ENCODE measurements at regions not wholly inside any gene's neighbourhood (a gene's known extent, or its start where the extent isn't known, plus 50 kb on each side); places are given as distances from the start of the nearest gene placed in this dataset.

DNA sequence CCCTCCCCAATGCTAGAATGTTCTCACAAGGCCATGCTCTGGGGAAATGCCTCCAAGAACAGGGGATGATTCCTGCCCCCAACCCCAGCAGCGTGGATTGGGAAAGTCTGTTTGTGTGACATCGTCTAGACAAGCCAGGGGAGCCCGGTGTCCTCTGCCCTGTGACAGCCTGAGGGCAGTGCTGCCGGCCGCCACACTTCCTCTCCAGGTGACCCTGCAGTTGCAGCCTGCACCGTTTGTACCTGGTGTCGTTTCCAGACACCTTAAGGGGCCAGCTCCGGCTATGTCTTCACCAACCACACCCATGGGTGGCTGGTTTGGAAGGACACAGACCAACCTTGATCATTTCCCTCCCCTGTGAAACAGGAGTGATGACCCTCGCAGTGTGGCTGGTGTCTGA, 372.6 kb downstream of the BCL11B start:
- no peak overlapping the region for H3K27ac ChIP-seq (ENCODE audit: insufficient read depth, low read depth, low read length)
- intact Hi-C loops (cut with micrococcal nuclease), result no loop called here
- TF ChIP-seq MYC (IDR thresholded peaks at IDR 0.05; ENCODE audit: low read depth, low read length) (no peak), GATA2 (IDR thresholded peaks at IDR 0.05; ENCODE audit: insufficient read depth, insufficient read length, low read depth, low read length) (no peak), JUN (IDR thresholded peaks at IDR 0.05; ENCODE audit: borderline replicate concordance, insufficient read depth, insufficient read length, low read depth) (no peak), FOS (IDR thresholded peaks at IDR 0.05; ENCODE audit: borderline replicate concordance, insufficient read depth, low read length) (no peak), POLR2AphosphoS5 (IDR thresholded peaks at IDR 0.05; ENCODE audit: insufficient read depth, low read depth, low read length) (no peak), POLR2A (IDR thresholded peaks at IDR 0.05; ENCODE audit: low read depth, low read length) (no peak), EZH2 (IDR thresholded peaks at IDR 0.05; ENCODE audit: borderline replicate concordance, low read depth, low read length, severe bottlenecking) (no peak)
- TF ChIP-seq, protein P1, sequence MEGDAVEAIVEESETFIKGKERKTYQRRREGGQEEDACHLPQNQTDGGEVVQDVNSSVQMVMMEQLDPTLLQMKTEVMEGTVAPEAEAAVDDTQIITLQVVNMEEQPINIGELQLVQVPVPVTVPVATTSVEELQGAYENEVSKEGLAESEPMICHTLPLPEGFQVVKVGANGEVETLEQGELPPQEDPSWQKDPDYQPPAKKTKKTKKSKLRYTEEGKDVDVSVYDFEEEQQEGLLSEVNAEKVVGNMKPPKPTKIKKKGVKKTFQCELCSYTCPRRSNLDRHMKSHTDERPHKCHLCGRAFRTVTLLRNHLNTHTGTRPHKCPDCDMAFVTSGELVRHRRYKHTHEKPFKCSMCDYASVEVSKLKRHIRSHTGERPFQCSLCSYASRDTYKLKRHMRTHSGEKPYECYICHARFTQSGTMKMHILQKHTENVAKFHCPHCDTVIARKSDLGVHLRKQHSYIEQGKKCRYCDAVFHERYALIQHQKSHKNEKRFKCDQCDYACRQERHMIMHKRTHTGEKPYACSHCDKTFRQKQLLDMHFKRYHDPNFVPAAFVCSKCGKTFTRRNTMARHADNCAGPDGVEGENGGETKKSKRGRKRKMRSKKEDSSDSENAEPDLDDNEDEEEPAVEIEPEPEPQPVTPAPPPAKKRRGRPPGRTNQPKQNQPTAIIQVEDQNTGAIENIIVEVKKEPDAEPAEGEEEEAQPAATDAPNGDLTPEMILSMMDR (IDR thresholded peaks at IDR 0.05; ENCODE audit: extremely low read depth in 1 of 2, insufficient read depth in 1 of 2, low read depth in 1 of 2, low read length in 2 of 2), result no peak
- TF ChIP-seq, protein P2, sequence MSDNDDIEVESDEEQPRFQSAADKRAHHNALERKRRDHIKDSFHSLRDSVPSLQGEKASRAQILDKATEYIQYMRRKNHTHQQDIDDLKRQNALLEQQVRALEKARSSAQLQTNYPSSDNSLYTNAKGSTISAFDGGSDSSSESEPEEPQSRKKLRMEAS (IDR thresholded peaks at IDR 0.05; ENCODE audit: insufficient read depth, insufficient read length), result no peak
- H4K20me1 ChIP-seq (replicated peaks; ENCODE audit: control insufficient read depth, extremely low read depth, insufficient read depth, low read length), result no peaks in the 10 kb centered on the region
- dilution Hi-C loops (cut with MboI; ENCODE audit: extremely low pct_ligation_motif_present, low sequenced_read_pairs), result no loop called here
- H3K9me1 ChIP-seq (replicated peaks; ENCODE audit: control insufficient read depth, extremely low read depth, insufficient read depth, low read length), result no peaks in the 10 kb centered on the region
- CTCF ChIA-PET, result no interaction called here
- no peak overlapping the region for H3K9ac ChIP-seq (replicated peaks; ENCODE audit: extremely low read depth, insufficient read depth, low read length)
- POLR2A ChIA-PET, result no interaction called here
- no TSS peak for BruUV-seq (replicated peaks)
- H3K9me3 ChIP-seq (replicated peaks; ENCODE audit: control insufficient read depth, insufficient read depth, low read length), result peaks cover 2% of the 10 kb centered on the region
- no peaks in the 10 kb centered on the region for H3K79me2 ChIP-seq (ENCODE audit: control insufficient read depth, insufficient read depth, low read length)
- no peak overlapping the region for H3K4me3 ChIP-seq (replicated peaks in 1 of 3; ENCODE audit: insufficient read depth in 1 of 3, low read depth in 1 of 3, low read length in 3 of 3)
- H3K36me3 ChIP-seq (ENCODE audit: control insufficient read depth in 2 of 2, extremely low read depth in 1 of 2, insufficient read depth in 2 of 2, low read length in 2 of 2), result no peaks in the 10 kb centered on the region
- FAIRE-seq (no peak), DNase-seq (ENCODE audit: low read depth, low spot score) (no peak)
- no peaks in the 10 kb centered on the region for H3K4me1 ChIP-seq (ENCODE audit: control insufficient read depth, extremely low read depth, insufficient read depth, low read length)
- H2AFZ ChIP-seq (ENCODE audit: low read depth, low read length), result no peak overlapping the region
- no peak overlapping the region for H3K4me2 ChIP-seq (ENCODE audit: insufficient read depth, low read length)
- no peaks in the 10 kb centered on the region for H3K27me3 ChIP-seq (ENCODE audit: control insufficient read depth in 2 of 2, insufficient read depth in 2 of 2, low read length in 2 of 2)
